H1 (cell line): ENCODE measurements at regions not wholly inside any gene's neighbourhood (a gene's known extent, or its start where the extent isn't known, plus 50 kb on each side); places are given as distances from the start of the nearest gene placed in this dataset.

Experiments used
- CTCF ChIA-PET: fragments of 300-600 bp; sonication (Branson Sonifier 250); formaldehyde crosslinking; loops from one replicate; lab custom pipeline; 2021; ENCODE audit not compliant: partially characterized antibody; lab: Charles Lee
- POLR2A ChIA-PET: fragments of 300-600 bp; sonication (Branson Sonifier 250); formaldehyde crosslinking; loops from one replicate; lab custom pipeline; 2021; ENCODE audit warnings: inconsistent platforms; ENCODE audit not compliant: partially characterized antibody; lab: Charles Lee
- DNase-seq, 2 experiments: peaks; one replicate each; pipeline versions ENCODE4 v3.0.0 to v3.0.0-alpha.2; 2010 to 2022; ENCODE audit warnings: low spot score in 2 of 2, low read depth in 1 of 2, mixed read lengths in 1 of 2
- FAIRE-seq: peaks from 2 replicates; lab custom pipeline; 2011; peaks lifted over from hg19 to GRCh38; lab: Jason Lieb, UNC
- H2AFZ ChIP-seq: 2 replicates; pipeline ENCODE4 v1.8.1; 2012; ENCODE audit warnings: low read length, inconsistent platforms
- H2AK5ac ChIP-seq: 2 replicates; pipeline ENCODE4 v1.6.1; 2013; ENCODE audit warnings: low read depth, low read length
- H2BK120ac ChIP-seq: replicated peaks from 2 replicates; pipeline ENCODE3; 2013; ENCODE audit warnings: low read depth, low read length, inconsistent platforms
- H2BK12ac ChIP-seq: 2 replicates; pipeline ENCODE4 v1.6.1; 2013; ENCODE audit warnings: low read depth, low read length
- H2BK15ac ChIP-seq: 2 replicates; pipeline ENCODE4 v1.6.1; 2013; ENCODE audit warnings: low read length
- H2BK20ac ChIP-seq: 2 replicates; pipeline ENCODE4 v1.6.1; 2013; ENCODE audit warnings: low read length
- H2BK5ac ChIP-seq: 2 replicates; pipeline ENCODE4 v1.6.1; 2013; ENCODE audit warnings: low read depth, low read length
- H3K14ac ChIP-seq: 2 replicates; pipeline ENCODE4 v1.6.1; 2013; ENCODE audit warnings: inconsistent platforms; ENCODE audit not compliant: insufficient read length
- H3K18ac ChIP-seq: 2 replicates; pipeline ENCODE4 v1.6.1; 2013; ENCODE audit warnings: low read length; ENCODE audit errors: extremely low read depth
- H3K23ac ChIP-seq: 2 replicates; pipeline ENCODE4 v1.6.1; 2013; ENCODE audit warnings: inconsistent platforms; ENCODE audit not compliant: insufficient read length
- H3K23me2 ChIP-seq: 2 replicates; pipeline ENCODE4 v1.6.1; 2013; ENCODE audit warnings: low read depth, low read length
- H3K27ac ChIP-seq: 2 replicates; pipeline ENCODE4 v1.6.1; 2011; ENCODE audit warnings: low read depth, low read length, inconsistent platforms
- H3K27me3 ChIP-seq, 4 experiments: replicated peaks in 1 of 4; 1 replicate in 1 of 4; 2 replicates in 3 of 4; pipeline versions ENCODE4 v1.6.1 to v1.8.1; 2011 to 2013; ENCODE audit warnings: low read length in 3 of 4, mild to moderate bottlenecking in 3 of 4, inconsistent platforms in 2 of 4, mixed read lengths in 2 of 4, moderate library complexity in 1 of 4; ENCODE audit not compliant: control insufficient read depth in 3 of 4, insufficient read depth in 3 of 4; ENCODE audit errors: extremely low read depth in 1 of 4
- H3K36me3 ChIP-seq, 4 experiments: 2 replicates each; pipeline versions ENCODE4 v1.6.1 to v1.8.1; 2011 to 2013; ENCODE audit warnings: mild to moderate bottlenecking in 4 of 4, low read length in 3 of 4, moderate library complexity in 2 of 4, control low read depth in 1 of 4, inconsistent platforms in 1 of 4; ENCODE audit not compliant: insufficient read depth in 4 of 4, control insufficient read depth in 2 of 4
- H3K4ac ChIP-seq: replicated peaks from 2 replicates; pipeline ENCODE3; 2013; ENCODE audit warnings: low read length, low read depth, mixed read lengths, inconsistent platforms; ENCODE audit not compliant: insufficient read length
- H3K4me1 ChIP-seq, 4 experiments: replicated peaks in 1 of 4; 1 replicate in 1 of 4; 2 replicates in 3 of 4; pipeline versions ENCODE4 v1.6.1 to v1.8.1; 2011 to 2013; ENCODE audit warnings: low read length in 3 of 4, inconsistent platforms in 2 of 4, mixed read lengths in 1 of 4; ENCODE audit not compliant: insufficient read depth in 4 of 4, control insufficient read depth in 3 of 4
- H3K4me2 ChIP-seq, 2 experiments: 2 replicates each; pipeline versions ENCODE4 v1.6.1 to v1.8.1; 2011 to 2013; ENCODE audit warnings: low read depth in 2 of 2, low read length in 2 of 2, control low read depth in 1 of 2, inconsistent platforms in 1 of 2, mild to moderate bottlenecking in 1 of 2; ENCODE audit not compliant: insufficient read depth in 1 of 2
- H3K4me3 ChIP-seq, 4 experiments: fragments of 200-600, 300-600 bp in 1 of 4; sonication (generic), shearing (Covaris generic), sonication (Bioruptor Twin) in 1 of 4; 2 replicates each; pipeline versions ENCODE4 v1.5.1 to v1.8.1; 2011 to 2016; ENCODE audit warnings: low read length in 4 of 4, low read depth in 3 of 4, control low read depth in 2 of 4, inconsistent platforms in 2 of 4, mild to moderate bottlenecking in 2 of 4, mixed read lengths in 1 of 4, moderate library complexity in 1 of 4; ENCODE audit not compliant: insufficient read depth in 2 of 4; ENCODE audit errors: extremely low read depth in 1 of 4
- H3K56ac ChIP-seq: replicated peaks from 2 replicates; pipeline ENCODE3; 2013; ENCODE audit warnings: low read depth, mild to moderate bottlenecking, mixed read lengths, low read length, inconsistent platforms; ENCODE audit not compliant: insufficient read length
- H3K79me1 ChIP-seq: 2 replicates; pipeline ENCODE4 v1.6.1; 2013; ENCODE audit warnings: low read depth, low read length, control low read depth
- H3K79me2 ChIP-seq, 2 experiments: 2 replicates each; pipeline versions ENCODE4 v1.6.1 to v1.8.1; 2012 to 2013; ENCODE audit warnings: low read length in 2 of 2, mild to moderate bottlenecking in 2 of 2, inconsistent platforms in 1 of 2; ENCODE audit not compliant: insufficient read depth in 2 of 2, control insufficient read depth in 1 of 2
- H3K9ac ChIP-seq, 4 experiments: replicated peaks in 1 of 4; 1 replicate in 1 of 4; 2 replicates in 3 of 4; pipeline versions ENCODE4 v1.6.1 to v1.8.1; 2011 to 2013; ENCODE audit warnings: low read depth in 3 of 4, low read length in 3 of 4, control low read depth in 2 of 4, mild to moderate bottlenecking in 2 of 4, moderate library complexity in 2 of 4, inconsistent platforms in 1 of 4; ENCODE audit errors: extremely low read depth in 1 of 4
- H3K9me3 ChIP-seq, 2 experiments: 2 replicates each; pipeline versions ENCODE4 v1.6.1 to v1.8.1; 2012 to 2013; ENCODE audit warnings: mild to moderate bottlenecking in 2 of 2, moderate library complexity in 2 of 2, control low read depth in 1 of 2, inconsistent platforms in 1 of 2, low read depth in 1 of 2, low read length in 1 of 2, mixed read lengths in 1 of 2; ENCODE audit not compliant: insufficient read depth in 2 of 2
- H4K20me1 ChIP-seq, 2 experiments: replicated peaks in 1 of 2; 2 replicates each; pipeline versions ENCODE3 to v1.8.1; 2011 to 2013; ENCODE audit warnings: inconsistent platforms in 2 of 2, low read length in 2 of 2, mild to moderate bottlenecking in 1 of 2; ENCODE audit not compliant: insufficient read depth in 2 of 2, control insufficient read depth in 1 of 2
- H4K5ac ChIP-seq: 2 replicates; pipeline ENCODE4 v1.6.1; 2013; ENCODE audit warnings: low read length, low read depth, mixed read lengths, inconsistent platforms; ENCODE audit not compliant: insufficient read length
- H4K8ac ChIP-seq: 2 replicates; pipeline ENCODE4 v1.8.0; 2013; ENCODE audit warnings: mild to moderate bottlenecking, moderate library complexity, low read length, inconsistent platforms; ENCODE audit not compliant: insufficient read depth; ENCODE audit errors: extremely low read depth
- H4K91ac ChIP-seq: replicated peaks from 2 replicates; pipeline ENCODE3; 2013; ENCODE audit warnings: low read length, mixed read lengths, inconsistent platforms; ENCODE audit not compliant: insufficient read length
- CBX5 ChIP-seq: fragments of 300-800, 300-1000 bp; sonication (generic); IDR thresholded peaks from 2 replicates; pipeline ENCODE4 v1.7.1; 2016; ENCODE audit warnings: antibody characterized with exemption, low read length, low read depth
- CBX8 ChIP-seq: fragments of 300-800, 300-1000 bp; sonication (generic); IDR thresholded peaks from 2 replicates; pipeline ENCODE4 v1.7.1; 2016; ENCODE audit warnings: low read depth, low read length, borderline replicate concordance
- CHD2 ChIP-seq: IDR thresholded peaks from 2 replicates; pipeline ENCODE4 v1.6.1; 2012; ENCODE audit warnings: low read length, improper control_type of control experiment
- GTF2F1 ChIP-seq: IDR thresholded peaks from 2 replicates; pipeline ENCODE4 v1.6.1; 2012; ENCODE audit warnings: low read depth, low read length, improper control_type of control experiment, borderline replicate concordance
- KDM1A ChIP-seq: fragments of 200-600, 300-600 bp; sonication (generic); IDR thresholded peaks from 2 replicates; pipeline ENCODE4 v1.7.1; 2016; ENCODE audit warnings: mild to moderate bottlenecking, low read length, borderline replicate concordance
- NANOG ChIP-seq: IDR thresholded peaks from 2 replicates; pipeline ENCODE4 v1.6.1; 2011; ENCODE audit warnings: low read length, low read depth, mild to moderate bottlenecking, inconsistent platforms; ENCODE audit not compliant: insufficient read depth, poor library complexity, severe bottlenecking
- NRF1 ChIP-seq: IDR thresholded peaks from 2 replicates; pipeline ENCODE4 v1.6.1; 2011; ENCODE audit warnings: mild to moderate bottlenecking, low read depth, low read length, improper control_type of control experiment
- PHF8 ChIP-seq: fragments of 200-600 bp; sonication (generic); conservative IDR thresholded peaks from 2 replicates; pipeline ENCODE4 v1.7.1; 2012; ENCODE audit warnings: low read depth, mild to moderate bottlenecking, inconsistent platforms, low read length, moderate library complexity
- POLR2A ChIP-seq, 2 experiments: IDR thresholded peaks; 1 replicate in 1 of 2; 2 replicates in 1 of 2; pipeline ENCODE4 v1.6.1; 2011; ENCODE audit warnings: low read depth in 2 of 2, low read length in 2 of 2, mild to moderate bottlenecking in 2 of 2; ENCODE audit errors: control extremely low read depth in 1 of 2
- SAP30 ChIP-seq: fragments of 300-600 bp; sonication (generic); IDR thresholded peaks from 2 replicates; pipeline ENCODE4 v1.7.1; 2012; ENCODE audit warnings: low read length, moderate library complexity, mild to moderate bottlenecking, inconsistent platforms; ENCODE audit not compliant: insufficient read depth, insufficient replicate concordance
- SIX5 ChIP-seq: IDR thresholded peaks from 2 replicates; pipeline ENCODE4 v1.6.1; 2011; ENCODE audit warnings: mild to moderate bottlenecking, low read depth, low read length
- SP1 ChIP-seq: IDR thresholded peaks from 2 replicates; pipeline ENCODE4 v1.6.1; 2011; ENCODE audit warnings: low read depth, low read length
- SUZ12 ChIP-seq: fragments of 200-600 bp; sonication (generic); IDR thresholded peaks from 2 replicates; pipeline ENCODE4 v1.6.1; 2012; ENCODE audit warnings: mild to moderate bottlenecking, inconsistent platforms, low read length, moderate library complexity, mixed read lengths
- TAF7 ChIP-seq: optimal IDR thresholded peaks from 2 replicates; pipeline ENCODE3; 2011; ENCODE audit warnings: low read depth, mild to moderate bottlenecking, inconsistent platforms, low read length, moderate library complexity, borderline replicate concordance
- TBP ChIP-seq: IDR thresholded peaks from 2 replicates; pipeline ENCODE4 v1.6.1; 2011; ENCODE audit warnings: low read depth, low read length, improper control_type of control experiment
- ZNF274 ChIP-seq: IDR thresholded peaks from 2 replicates; pipeline ENCODE4 v1.7.0; 2012; ENCODE audit warnings: low read length, borderline replicate concordance; ENCODE audit errors: extremely low read depth
- WGBS, 2 experiments: shearing (Covaris generic) in 1 of 2; methylation state at CpG; one replicate each; pipeline versions ENCODE4 v1.1.6 to v1.1.7; 2013 to 2015; ENCODE audit warnings: low lambda C conversion rate in 2 of 2, mixed read lengths in 2 of 2, inconsistent platforms in 1 of 2, low coverage in 1 of 2, missing lambda C conversion rate in 1 of 2; ENCODE audit not compliant: insufficient replicate concordance in 2 of 2, insufficient coverage in 1 of 2, insufficient read length in 1 of 2; ENCODE audit errors: extremely low coverage in 1 of 2, missing lambda C conversion rate in 1 of 2; 5-methylcytosine and 5-hydroxymethylcytosine counted together

DNA sequence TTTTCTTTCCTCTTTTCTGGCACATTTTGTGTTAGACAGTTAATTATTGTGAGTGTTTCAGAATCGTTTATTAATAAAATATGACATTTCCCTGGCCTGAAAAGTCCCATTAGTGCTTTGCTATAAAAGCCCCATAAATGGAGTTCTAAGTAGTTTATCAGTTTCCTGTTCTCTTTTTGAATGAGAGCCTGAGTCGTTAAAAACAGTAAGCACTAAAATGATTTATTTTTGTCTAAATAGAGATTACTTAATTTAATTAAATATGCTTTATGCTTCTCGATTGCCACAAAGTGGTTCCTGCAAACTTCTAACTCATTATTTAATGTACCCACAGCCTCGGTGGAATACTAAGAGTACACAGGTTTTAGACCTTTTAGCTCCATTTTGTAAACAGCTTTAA is 577.9 kb downstream of the C6orf118 start:
- H3K79me2 ChIP-seq = no peaks in the 10 kb centered on the region
- no peak overlapping the region for H4K8ac ChIP-seq
- H3K4me3 ChIP-seq = no peak overlapping the region
- no peak overlapping the region for H2BK120ac ChIP-seq
- no peak overlapping the region for H4K5ac ChIP-seq
- no peak overlapping the region for H4K91ac ChIP-seq
- no peak overlapping the region for H2AK5ac ChIP-seq
- CTCF ChIA-PET = interaction anchor here (0.6 kb wide), 1 partner anchor 70 kb away, joined by 3 read pairs; no protein-coding TSS in a partner anchor
- H2BK5ac ChIP-seq = no peak overlapping the region
- 90% methylated on average over 4 of the region's 4 CpGs; no CpG with 5 or more reads in 1 of the 2 experiments for WGBS, 2 experiments
- no peak overlapping the region for H3K9ac ChIP-seq
- H3K56ac ChIP-seq = no peak overlapping the region
- no peak for FAIRE-seq
- DNase-seq = no peak
- POLR2A ChIA-PET = no interaction called here
- no peak overlapping the region for H3K4ac ChIP-seq
- H3K4me1 ChIP-seq = no peaks in the 10 kb centered on the region
- no peak overlapping the region for H3K18ac ChIP-seq
- peaks cover 0 to 7% of the 10 kb centered on the region in 2 experiments; a peak in 1 of 4 replicates for H3K9me3 ChIP-seq
- no peak overlapping the region for H3K4me2 ChIP-seq
- no peak overlapping the region for H2BK15ac ChIP-seq
- no peak overlapping the region for H3K27ac ChIP-seq
- no peak overlapping the region for H2BK20ac ChIP-seq
- H3K79me1 ChIP-seq = no peaks in the 10 kb centered on the region
- H3K23me2 ChIP-seq = no peaks in the 10 kb centered on the region
- no peak overlapping the region for H2AFZ ChIP-seq
- H3K14ac ChIP-seq = no peak overlapping the region
- no peaks in the 10 kb centered on the region for H3K27me3 ChIP-seq
- H2BK12ac ChIP-seq = no peak overlapping the region
- peaks cover 0 to 2% (median 0%) of the 10 kb centered on the region in 4 experiments; a peak in 2 of 8 replicates for H3K36me3 ChIP-seq
- H4K20me1 ChIP-seq = no peaks in the 10 kb centered on the region
- H3K23ac ChIP-seq = no peak overlapping the region
- TF ChIP-seq TAF7 (no peak), NRF1 (no peak), ZNF274 (no peak), KDM1A (no peak), SAP30 (no peak), CBX8 (no peak), SUZ12 (no peak), TBP (no peak), SIX5 (no peak), CBX5 (no peak), CHD2 (no peak), PHF8 (no peak), SP1 (no peak), NANOG (no peak), GTF2F1 (no peak), POLR2A (IDR thresholded peaks at IDR 0.05; ENCODE audit: control extremely low read depth in 1 of 2, low read depth in 2 of 2, low read length in 2 of 2) (no peak)
